WTC11 (cell line): ENCODE measurements at regions not wholly inside any gene's neighbourhood (a gene's known extent, or its start where the extent isn't known, plus 50 kb on each side); places are given as distances from the start of the nearest gene placed in this dataset.

ENCODE experiments used
- ATAC-seq: fragments of 200-7000 bp; cut with Tn5 transposase; 2 replicates; pipeline ENCODE4 v1.10.0; 2021; ENCODE audit warnings: mild to moderate bottlenecking, moderate library complexity
- CTCF ChIA-PET: fragments of 300-600 bp; sonication (Branson Sonifier 250); formaldehyde crosslinking; loops from one replicate; lab custom pipeline; 2021; ENCODE audit warnings: antibody characterized with exemption; lab: Charles Lee
- POLR2A ChIA-PET: fragments of 350-600 bp; sonication (Branson Sonifier 250); formaldehyde crosslinking; loops from one replicate; lab custom pipeline; 2021; ENCODE audit warnings: antibody characterized with exemption; lab: Charles Lee
- DNase-seq: peaks from one replicate; pipeline ENCODE4 v3.0.0; 2021; ENCODE audit warnings: low spot score
- H3K27ac Mint-ChIP-seq: 2 replicates; pipeline ENCODE4 v1.8.0; 2021; ENCODE audit warnings: mixed read lengths
- H3K27me3 Mint-ChIP-seq: 2 replicates; pipeline ENCODE4 v1.8.0; 2021; ENCODE audit warnings: low read depth, mild to moderate bottlenecking, moderate library complexity, mixed read lengths
- H3K36me3 Mint-ChIP-seq: 2 replicates; pipeline ENCODE4 v1.8.0; 2021; ENCODE audit warnings: mixed read lengths
- H3K4me1 Mint-ChIP-seq: 2 replicates; pipeline ENCODE4 v1.8.0; 2022; ENCODE audit warnings: mixed read lengths
- H3K4me3 Mint-ChIP-seq: 2 replicates; pipeline ENCODE4 v1.8.0; 2021; ENCODE audit warnings: mild to moderate bottlenecking, moderate library complexity, mixed read lengths
- H3K9me3 Mint-ChIP-seq: 2 replicates; pipeline ENCODE4 v1.8.0; 2021; ENCODE audit warnings: mixed read lengths
- CREM ChIP-seq: sonication (generic); formaldehyde crosslinking; IDR thresholded peaks from 2 replicates; pipeline ENCODE4 v1.8.1; 2022; ENCODE audit warnings: mild to moderate bottlenecking, missing genetic modification reagents, moderate library complexity
- E2F5 ChIP-seq: sonication (generic); formaldehyde crosslinking; IDR thresholded peaks from 2 replicates; pipeline ENCODE4 v1.8.1; 2022; ENCODE audit warnings: mild to moderate bottlenecking, moderate library complexity, missing genetic modification reagents
- HMGA2 ChIP-seq: fragments of 250-450 bp; sonication (Bioruptor Pico); IDR thresholded peaks from 2 replicates; pipeline ENCODE4 v1.4.0; 2021; ENCODE audit warnings: mild to moderate bottlenecking, moderate library complexity
- IRF2 ChIP-seq: sonication (generic); formaldehyde crosslinking; IDR thresholded peaks from 2 replicates; pipeline ENCODE4 v1.8.0; 2022; ENCODE audit warnings: low read depth, missing genetic modification reagents, borderline replicate concordance
- KAT7 ChIP-seq: sonication (generic); formaldehyde crosslinking; IDR thresholded peaks from 2 replicates; pipeline ENCODE4 v1.8.1; 2023; ENCODE audit warnings: missing genetic modification reagents, mild to moderate bottlenecking, borderline replicate concordance
- NFYB ChIP-seq: sonication (generic); formaldehyde crosslinking; conservative IDR thresholded peaks from 2 replicates; pipeline ENCODE4 v1.8.0; 2022; ENCODE audit warnings: low read depth, missing genetic modification reagents
- NR2C2 ChIP-seq: sonication (generic); formaldehyde crosslinking; IDR thresholded peaks from 2 replicates; pipeline ENCODE4 v1.8.0; 2022; ENCODE audit warnings: mild to moderate bottlenecking, missing genetic modification reagents
- SOX15 ChIP-seq: fragments of 250-450 bp; sonication (Bioruptor Pico); IDR thresholded peaks from 2 replicates; pipeline ENCODE4 v1.9.0; 2021; ENCODE audit warnings: mild to moderate bottlenecking
- USF2 ChIP-seq: sonication (generic); formaldehyde crosslinking; IDR thresholded peaks from 2 replicates; pipeline ENCODE4 v1.8.1; 2023; ENCODE audit warnings: mild to moderate bottlenecking, missing genetic modification reagents, moderate library complexity
- ZNF138 ChIP-seq: sonication (generic); formaldehyde crosslinking; conservative IDR thresholded peaks from 2 replicates; pipeline ENCODE4 v1.8.1; 2022; ENCODE audit warnings: mild to moderate bottlenecking, moderate library complexity, missing genetic modification reagents
- ZNF232 ChIP-seq: sonication (generic); formaldehyde crosslinking; IDR thresholded peaks from 2 replicates; pipeline ENCODE4 v1.8.0; 2022; ENCODE audit warnings: mild to moderate bottlenecking, missing genetic modification reagents
- ZNF281 ChIP-seq: sonication (generic); formaldehyde crosslinking; IDR thresholded peaks from 2 replicates; pipeline ENCODE4 v1.8.0; 2023; ENCODE audit warnings: mild to moderate bottlenecking, missing genetic modification reagents
- ZNF425 ChIP-seq: fragments of 250-450 bp; sonication (Bioruptor Pico); conservative IDR thresholded peaks from 2 replicates; pipeline ENCODE4 v1.9.0; 2021; ENCODE audit warnings: mild to moderate bottlenecking
- TF ChIP-seq, protein P1 (sequence below): sonication (generic); formaldehyde crosslinking; IDR thresholded peaks from 2 replicates; pipeline ENCODE4 v1.8.0; 2022; ENCODE audit warnings: mild to moderate bottlenecking, missing genetic modification reagents
- TF ChIP-seq, protein P2 (sequence below): sonication (generic); formaldehyde crosslinking; IDR thresholded peaks from 2 replicates; pipeline ENCODE4 v1.8.1; 2023; ENCODE audit warnings: mild to moderate bottlenecking, missing genetic modification reagents, borderline replicate concordance

- TF ChIP-seq IRF2 (CRISPR knock-in tag): no peak
These were observed 94.8 kb downstream of the PTCHD4 start (continued) for GRCh38 chr6:48016020-48016755.

GRCh38 chr6:47992809-47993208, 118.2 kb downstream of the PTCHD4 start:
- DNase-seq (no peak), ATAC-seq (no peak)
- Mint-ChIP-seq H3K36me3 (peaks cover 4% of the 10 kb centered on the region; the same call in 1 of the 2 replicates), H3K4me1 (peaks cover 10% of the 10 kb centered on the region), H3K27ac (no peak overlapping the region), H3K9me3 (peaks cover 18% of the 10 kb centered on the region), H3K4me3 (no peak overlapping the region), H3K27me3 (no peaks in the 10 kb centered on the region)
- CTCF ChIA-PET: no interaction called here
- POLR2A ChIA-PET: no interaction called here
- TF ChIP-seq SOX15 (CRISPR knock-in tag) (no peak), HMGA2 (CRISPR knock-in tag) (no peak), USF2 (CRISPR knock-in tag) (no peak), ZNF138 (CRISPR knock-in tag) (no peak), NR2C2 (CRISPR knock-in tag) (no peak), ZNF425 (CRISPR knock-in tag) (no peak), E2F5 (CRISPR knock-in tag) (no peak), CREM (CRISPR knock-in tag) (no peak), ZNF232 (no peak), NFYB (CRISPR knock-in tag) (no peak), KAT7 (CRISPR knock-in tag) (no peak), ZNF281 (CRISPR knock-in tag) (no peak)
- TF ChIP-seq, protein P1, sequence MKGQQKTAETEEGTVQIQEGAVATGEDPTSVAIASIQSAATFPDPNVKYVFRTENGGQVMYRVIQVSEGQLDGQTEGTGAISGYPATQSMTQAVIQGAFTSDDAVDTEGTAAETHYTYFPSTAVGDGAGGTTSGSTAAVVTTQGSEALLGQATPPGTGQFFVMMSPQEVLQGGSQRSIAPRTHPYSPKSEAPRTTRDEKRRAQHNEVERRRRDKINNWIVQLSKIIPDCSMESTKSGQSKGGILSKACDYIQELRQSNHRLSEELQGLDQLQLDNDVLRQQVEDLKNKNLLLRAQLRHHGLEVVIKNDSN (CRISPR knock-in tag): no peak
- TF ChIP-seq, protein P2, sequence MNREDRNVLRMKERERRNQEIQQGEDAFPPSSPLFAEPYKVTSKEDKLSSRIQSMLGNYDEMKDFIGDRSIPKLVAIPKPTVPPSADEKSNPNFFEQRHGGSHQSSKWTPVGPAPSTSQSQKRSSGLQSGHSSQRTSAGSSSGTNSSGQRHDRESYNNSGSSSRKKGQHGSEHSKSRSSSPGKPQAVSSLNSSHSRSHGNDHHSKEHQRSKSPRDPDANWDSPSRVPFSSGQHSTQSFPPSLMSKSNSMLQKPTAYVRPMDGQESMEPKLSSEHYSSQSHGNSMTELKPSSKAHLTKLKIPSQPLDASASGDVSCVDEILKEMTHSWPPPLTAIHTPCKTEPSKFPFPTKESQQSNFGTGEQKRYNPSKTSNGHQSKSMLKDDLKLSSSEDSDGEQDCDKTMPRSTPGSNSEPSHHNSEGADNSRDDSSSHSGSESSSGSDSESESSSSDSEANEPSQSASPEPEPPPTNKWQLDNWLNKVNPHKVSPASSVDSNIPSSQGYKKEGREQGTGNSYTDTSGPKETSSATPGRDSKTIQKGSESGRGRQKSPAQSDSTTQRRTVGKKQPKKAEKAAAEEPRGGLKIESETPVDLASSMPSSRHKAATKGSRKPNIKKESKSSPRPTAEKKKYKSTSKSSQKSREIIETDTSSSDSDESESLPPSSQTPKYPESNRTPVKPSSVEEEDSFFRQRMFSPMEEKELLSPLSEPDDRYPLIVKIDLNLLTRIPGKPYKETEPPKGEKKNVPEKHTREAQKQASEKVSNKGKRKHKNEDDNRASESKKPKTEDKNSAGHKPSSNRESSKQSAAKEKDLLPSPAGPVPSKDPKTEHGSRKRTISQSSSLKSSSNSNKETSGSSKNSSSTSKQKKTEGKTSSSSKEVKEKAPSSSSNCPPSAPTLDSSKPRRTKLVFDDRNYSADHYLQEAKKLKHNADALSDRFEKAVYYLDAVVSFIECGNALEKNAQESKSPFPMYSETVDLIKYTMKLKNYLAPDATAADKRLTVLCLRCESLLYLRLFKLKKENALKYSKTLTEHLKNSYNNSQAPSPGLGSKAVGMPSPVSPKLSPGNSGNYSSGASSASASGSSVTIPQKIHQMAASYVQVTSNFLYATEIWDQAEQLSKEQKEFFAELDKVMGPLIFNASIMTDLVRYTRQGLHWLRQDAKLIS (CRISPR knock-in tag): no peak
